K562 (cell line): ENCODE measurements at regions not wholly inside any gene's neighbourhood (a gene's known extent, or its start where the extent isn't known, plus 50 kb on each side); places are given as distances from the start of the nearest gene placed in this dataset.

Experiments used
- ATF6 ChIP-seq: sonication (generic); formaldehyde crosslinking; IDR thresholded peaks from 2 replicates; pipeline ENCODE4 v1.4.0; 2020; ENCODE audit warnings: mild to moderate bottlenecking, missing genetic modification reagents
- SETDB1 ChIP-seq: IDR thresholded peaks from one replicate; pipeline ENCODE4 v1.6.1; 2012; ENCODE audit warnings: low read length, control low read depth, inconsistent platforms
- SNIP1 ChIP-seq: fragments of 450-650 bp; IDR thresholded peaks from 2 replicates; pipeline ENCODE4 v1.7.1; 2017; ENCODE audit warnings: low read depth, mild to moderate bottlenecking
- TAF15 ChIP-seq: fragments of 200-400 bp; formaldehyde crosslinking; IDR thresholded peaks from 2 replicates; pipeline ENCODE4 v1.6.1; 2017; ENCODE audit warnings: mild to moderate bottlenecking, low read depth, low read length, moderate library complexity
- ZBTB49 ChIP-seq: sonication (generic); formaldehyde crosslinking; IDR thresholded peaks from 2 replicates; pipeline ENCODE4 v1.8.0; 2022; ENCODE audit warnings: missing genetic modification reagents, mild to moderate bottlenecking, borderline replicate concordance
- TF ChIP-seq, protein P1 (sequence below): sonication (generic); formaldehyde crosslinking; IDR thresholded peaks from 2 replicates; pipeline ENCODE4 v1.9.0; 2022; ENCODE audit warnings: mild to moderate bottlenecking, missing genetic modification reagents
- TF ChIP-seq, protein P2 (sequence below): sonication (generic); formaldehyde crosslinking; IDR thresholded peaks from 2 replicates; pipeline ENCODE4 v1.8.1; 2022; ENCODE audit warnings: missing genetic modification reagents
- TF ChIP-seq, protein P3 (sequence below), 3 experiments: IDR thresholded peaks in 2 of 3; conservative IDR thresholded peaks in 1 of 3; 2 replicates each; pipeline ENCODE4 v1.5.1; 2011 to 2012; ENCODE audit warnings: low read length in 3 of 3, mild to moderate bottlenecking in 3 of 3, control low read depth in 2 of 3, improper control_type of control experiment in 1 of 3, inconsistent platforms in 1 of 3, low read depth in 1 of 3, mixed read lengths in 1 of 3, moderate library complexity in 1 of 3; ENCODE audit not compliant: insufficient read depth in 2 of 3

DNA sequence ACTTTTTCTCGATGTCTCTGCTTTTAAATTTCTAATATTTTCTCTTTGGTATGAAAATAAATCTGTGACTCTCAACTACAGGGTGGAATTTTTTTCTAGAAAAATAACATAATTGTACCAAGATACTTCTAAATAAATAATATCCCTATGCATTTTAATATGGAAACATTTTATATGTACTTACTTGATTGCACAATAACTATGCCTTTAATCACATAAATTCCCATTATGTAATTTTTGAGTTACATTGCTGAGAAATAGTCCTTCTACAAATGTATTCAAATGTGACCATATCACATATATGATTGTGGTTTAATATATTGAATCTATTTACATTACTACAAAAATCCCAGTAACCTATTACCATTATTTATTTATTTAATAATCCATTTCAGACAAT, 1543.3 kb upstream of the PABPC4L start:
- TF ChIP-seq TAF15 (no peak), ZBTB49 (CRISPR knock-in tag) (no peak), ATF6 (no peak), SNIP1 (no peak), SETDB1 (no peak)
- TF ChIP-seq, protein P1, sequence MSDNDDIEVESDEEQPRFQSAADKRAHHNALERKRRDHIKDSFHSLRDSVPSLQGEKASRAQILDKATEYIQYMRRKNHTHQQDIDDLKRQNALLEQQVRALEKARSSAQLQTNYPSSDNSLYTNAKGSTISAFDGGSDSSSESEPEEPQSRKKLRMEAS (CRISPR knock-in tag), result no peak
- TF ChIP-seq, protein P2, sequence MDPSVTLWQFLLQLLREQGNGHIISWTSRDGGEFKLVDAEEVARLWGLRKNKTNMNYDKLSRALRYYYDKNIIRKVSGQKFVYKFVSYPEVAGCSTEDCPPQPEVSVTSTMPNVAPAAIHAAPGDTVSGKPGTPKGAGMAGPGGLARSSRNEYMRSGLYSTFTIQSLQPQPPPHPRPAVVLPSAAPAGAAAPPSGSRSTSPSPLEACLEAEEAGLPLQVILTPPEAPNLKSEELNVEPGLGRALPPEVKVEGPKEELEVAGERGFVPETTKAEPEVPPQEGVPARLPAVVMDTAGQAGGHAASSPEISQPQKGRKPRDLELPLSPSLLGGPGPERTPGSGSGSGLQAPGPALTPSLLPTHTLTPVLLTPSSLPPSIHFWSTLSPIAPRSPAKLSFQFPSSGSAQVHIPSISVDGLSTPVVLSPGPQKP (CRISPR knock-in tag), result no peak
- TF ChIP-seq, protein P3, sequence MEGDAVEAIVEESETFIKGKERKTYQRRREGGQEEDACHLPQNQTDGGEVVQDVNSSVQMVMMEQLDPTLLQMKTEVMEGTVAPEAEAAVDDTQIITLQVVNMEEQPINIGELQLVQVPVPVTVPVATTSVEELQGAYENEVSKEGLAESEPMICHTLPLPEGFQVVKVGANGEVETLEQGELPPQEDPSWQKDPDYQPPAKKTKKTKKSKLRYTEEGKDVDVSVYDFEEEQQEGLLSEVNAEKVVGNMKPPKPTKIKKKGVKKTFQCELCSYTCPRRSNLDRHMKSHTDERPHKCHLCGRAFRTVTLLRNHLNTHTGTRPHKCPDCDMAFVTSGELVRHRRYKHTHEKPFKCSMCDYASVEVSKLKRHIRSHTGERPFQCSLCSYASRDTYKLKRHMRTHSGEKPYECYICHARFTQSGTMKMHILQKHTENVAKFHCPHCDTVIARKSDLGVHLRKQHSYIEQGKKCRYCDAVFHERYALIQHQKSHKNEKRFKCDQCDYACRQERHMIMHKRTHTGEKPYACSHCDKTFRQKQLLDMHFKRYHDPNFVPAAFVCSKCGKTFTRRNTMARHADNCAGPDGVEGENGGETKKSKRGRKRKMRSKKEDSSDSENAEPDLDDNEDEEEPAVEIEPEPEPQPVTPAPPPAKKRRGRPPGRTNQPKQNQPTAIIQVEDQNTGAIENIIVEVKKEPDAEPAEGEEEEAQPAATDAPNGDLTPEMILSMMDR (IDR thresholded peaks at IDR 0.05 in 2 of 3, conservative IDR thresholded peaks at IDR 0.05 in 1 of 3; ENCODE audit: insufficient read depth in 2 of 3, low read depth in 1 of 3, low read length in 3 of 3), result no peak
